Kasumi-1 (cell line): ENCODE measurements at regions not wholly inside any gene's neighbourhood (a gene's known extent, or its start where the extent isn't known, plus 50 kb on each side); places are given as distances from the start of the nearest gene placed in this dataset.
"Not testable (repeated sequence)": the region's sequence is repeated elsewhere in the genome, so short reads cannot be mapped to it uniquely, and the experiment has no call there.

Experiments used
- DNase-seq, 2 experiments: peaks; one replicate each; lab custom pipeline; 2025; lab: John Stamatoyannopoulos, UW

GRCh38 chr4:151459375-151459774 is 50.4 kb downstream of the FHIP1A start:
- no peak for DNase-seq

- no peak for DNase-seq
Measured at GRCh38 chr4:151460434-151460833, 51.5 kb downstream of the FHIP1A start.

GRCh38 chr4:151462554-151462953 is 53.6 kb downstream of the FHIP1A start:
- no peak for DNase-seq

GRCh38 chr4:151468715-151469696 is 60.0 kb downstream of the FHIP1A start:
- DNase-seq, result no peak

- DNase-seq, result no peak
Measured at GRCh38 chr4:151469970-151470369, 61.0 kb downstream of the FHIP1A start.

- no peak for DNase-seq
Measured at GRCh38 chr4:151471728-151472127, 62.8 kb downstream of the FHIP1A start.

GRCh38 chr4:151472297-151472696 is 63.3 kb downstream of the FHIP1A start:
- DNase-seq, result no peak

GRCh38 chr4:151472711-151473110 is 63.7 kb downstream of the FHIP1A start:
- DNase-seq, result no peak

- no peak for DNase-seq
Measured at GRCh38 chr4:151473521-151474097, 64.6 kb downstream of the FHIP1A start.

- no peak for DNase-seq
Measured at GRCh38 chr4:151475035-151475714, 66.2 kb downstream of the FHIP1A start.

- DNase-seq, result no peak
Measured at GRCh38 chr4:151481813-151482212, 72.8 kb downstream of the FHIP1A start.

GRCh38 chr4:151484396-151485102 is 75.6 kb downstream of the FHIP1A start:
- no peak for DNase-seq

- DNase-seq, result no peak
Measured at GRCh38 chr4:151485541-151486131, 76.7 kb downstream of the FHIP1A start.

GRCh38 chr4:151486168-151486567 is 77.2 kb downstream of the FHIP1A start:
- no peak for DNase-seq

- no peak for DNase-seq
Measured at GRCh38 chr4:151488968-151489367, 80.0 kb downstream of the FHIP1A start.

GRCh38 chr4:151489462-151490203 is 80.7 kb downstream of the FHIP1A start:
- DNase-seq, result no peak

GRCh38 chr4:151495612-151496011 is 86.6 kb downstream of the FHIP1A start:
- DNase-seq, result not testable (repeated sequence)

- not testable (repeated sequence) for DNase-seq
Measured at GRCh38 chr4:151511548-151511947, 102.6 kb downstream of the FHIP1A start.

- no peak for DNase-seq
Measured at GRCh38 chr4:151517896-151518295, 108.9 kb downstream of the FHIP1A start.

GRCh38 chr4:151518359-151518758 is 109.4 kb downstream of the FHIP1A start:
- DNase-seq, result no peak
